Medulla oblongata (tissue), 1 donor: ENCODE measurements at regions not wholly inside any gene's neighbourhood (a gene's known extent, or its start where the extent isn't known, plus 50 kb on each side); places are given as distances from the start of the nearest gene placed in this dataset.
"Not testable (repeated sequence)": the region's sequence is repeated elsewhere in the genome, so short reads cannot be mapped to it uniquely, and the experiment has no call there.

Experiments
- DNase-seq: peaks from one replicate; pipeline ENCODE4 v3.0.0-alpha.2; 2015; ENCODE audit errors: extremely low spot score

DNA sequence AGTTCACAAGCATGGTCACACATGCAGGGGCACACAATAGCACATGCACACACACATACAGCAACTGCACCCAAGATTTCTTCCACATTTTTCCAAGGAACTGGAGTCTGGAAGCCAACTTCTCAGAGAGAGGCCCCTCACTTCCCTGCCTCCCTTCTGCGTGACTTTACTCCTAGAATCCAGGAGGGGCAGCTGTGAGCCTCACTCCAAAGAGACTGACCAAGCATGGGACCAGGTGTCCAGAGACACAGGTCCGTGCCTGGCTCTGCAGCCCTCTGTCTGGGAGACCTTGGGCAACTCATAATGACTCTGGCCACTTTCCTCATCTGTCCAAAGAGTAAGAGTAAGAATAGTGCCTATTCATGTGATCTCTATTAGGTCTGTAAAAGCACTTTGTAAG is 104.7 kb upstream of the TMEM132E start:
- DNase-seq, result no peak

DNA sequence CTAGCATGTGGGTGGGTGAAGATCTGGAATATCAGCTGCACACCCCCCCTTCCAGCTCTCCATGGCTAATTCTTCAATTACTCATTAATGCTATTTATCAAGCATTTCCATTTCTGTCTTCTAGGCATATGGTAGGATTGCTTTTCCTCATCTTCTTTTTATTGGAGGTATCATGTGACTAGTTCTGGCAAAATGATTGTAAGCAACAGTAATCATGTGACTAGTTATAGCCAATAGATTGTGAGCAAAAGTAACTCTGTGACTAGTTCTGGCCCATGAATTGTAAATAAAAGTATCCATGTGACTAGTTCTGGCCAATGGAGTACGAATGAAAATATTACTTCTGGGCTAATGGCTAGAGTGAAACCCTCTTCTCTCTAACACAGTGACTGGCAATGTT is 107.0 kb upstream of the TMEM132E start:
- DNase-seq, result no peak

DNA sequence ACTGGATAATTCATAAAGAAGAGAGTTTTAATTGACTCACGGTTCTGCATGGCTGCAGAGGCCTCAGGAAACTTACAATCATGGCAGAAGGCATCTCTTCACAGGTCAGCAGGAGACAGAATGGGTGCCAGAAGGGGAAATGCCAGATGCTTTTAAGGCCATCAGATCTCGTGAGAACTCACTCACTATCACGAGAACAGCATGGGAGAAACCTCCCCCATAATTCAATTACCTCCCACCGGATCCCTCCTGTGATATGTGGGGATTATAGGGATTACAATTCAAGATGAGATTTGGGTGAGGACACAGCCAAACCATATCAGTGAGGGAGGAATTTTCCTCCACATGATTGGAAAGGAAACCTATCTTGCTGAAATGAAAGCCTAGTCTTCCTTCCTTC is 108.1 kb upstream of the TMEM132E start:
- DNase-seq, result not testable (repeated sequence)

DNA sequence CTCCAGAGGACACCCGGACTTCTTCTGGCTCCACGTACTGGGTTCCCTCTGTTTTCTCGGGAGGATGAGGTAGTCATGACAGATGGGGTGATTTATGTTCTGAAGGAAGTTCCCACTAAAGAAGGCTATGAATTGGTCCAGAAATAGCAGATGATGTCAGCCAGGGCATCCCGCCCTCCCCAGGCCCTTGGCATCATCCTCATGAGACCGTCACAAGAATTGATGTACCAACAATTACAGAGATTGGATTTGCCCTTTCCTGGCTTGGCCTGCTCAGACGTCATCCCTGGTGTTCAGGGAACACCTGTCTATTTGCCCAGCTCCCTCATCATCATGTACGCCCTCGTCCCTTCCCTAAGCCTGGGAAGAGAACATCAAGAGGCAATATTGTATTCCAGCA is 102.8 kb upstream of the CCL1 start:
- DNase-seq, result no peak

- DNase-seq, result no peak
Measured at GRCh38 chr17:34464812-34465211, 101.8 kb upstream of the CCL1 start.

DNA sequence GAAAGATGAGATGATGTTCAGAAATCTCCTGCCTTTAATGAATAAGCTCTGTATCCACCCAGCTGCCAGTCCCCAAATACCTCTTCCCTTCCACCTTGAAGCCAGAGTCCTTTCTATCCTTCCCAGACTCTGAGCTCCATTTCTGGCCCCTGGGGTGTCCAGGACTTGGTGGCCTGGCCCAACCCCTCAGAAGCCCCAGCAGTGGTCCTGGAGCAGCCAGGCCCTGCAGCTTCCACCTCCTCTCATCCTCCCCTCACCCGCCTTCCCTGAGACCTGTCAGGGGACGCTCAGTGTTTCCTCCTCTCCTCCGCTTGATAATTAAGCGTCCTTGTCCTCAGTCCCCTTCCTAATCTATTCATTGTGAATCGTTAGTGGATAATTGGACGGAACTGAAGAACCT is 95.2 kb upstream of the CCL1 start:
- DNase-seq, result no peak

DNA sequence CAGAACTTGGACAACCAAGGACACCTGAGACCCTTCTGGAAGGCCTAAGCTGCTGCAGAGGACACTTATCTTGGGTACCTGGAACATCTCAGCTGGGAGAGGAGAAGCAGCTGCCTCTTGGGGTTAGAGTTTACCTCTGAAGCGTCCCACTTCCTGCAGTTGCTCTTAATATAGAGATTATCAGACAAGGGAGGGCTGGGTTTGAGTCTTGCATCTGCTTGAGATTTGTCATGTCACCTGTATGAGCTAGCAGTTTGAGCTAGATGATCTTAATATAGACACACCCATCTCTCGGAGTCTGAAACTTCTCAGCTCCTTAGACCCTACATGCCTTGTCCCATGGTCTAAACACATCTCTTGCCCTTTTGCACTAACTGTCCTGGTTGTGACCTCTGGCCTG is 93.1 kb upstream of the CCL1 start:
- DNase-seq, result no peak

DNA sequence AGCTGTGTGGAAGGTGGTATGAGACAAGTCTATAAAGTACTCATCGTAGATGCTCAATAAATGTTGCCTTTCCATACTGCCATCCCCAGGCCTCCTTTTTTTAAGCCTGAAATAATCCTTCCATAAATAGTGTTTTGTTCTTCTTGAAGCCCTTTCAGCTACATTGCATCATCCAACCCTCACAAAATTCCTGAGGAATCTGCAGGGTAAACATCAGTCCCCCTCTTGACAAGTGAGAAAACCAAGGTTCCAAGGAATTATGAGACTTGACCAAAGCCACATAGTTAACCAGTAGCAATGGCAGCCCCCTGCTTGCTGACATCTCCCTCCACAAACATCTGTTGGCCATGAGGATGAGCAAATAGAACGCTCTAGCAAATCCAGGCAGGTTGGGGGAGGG is 89.7 kb upstream of the CCL1 start:
- no peak for DNase-seq

GRCh38 chr17:34451313-34451712 is 88.3 kb upstream of the CCL1 start:
- no peak for DNase-seq

- no peak for DNase-seq
Measured at GRCh38 chr17:34447406-34447805, 84.4 kb upstream of the CCL1 start.

GRCh38 chr17:34445101-34445500 is 82.1 kb upstream of the CCL1 start:
- no peak for DNase-seq

- no peak for DNase-seq
Measured at GRCh38 chr17:34443619-34444469, 80.8 kb upstream of the CCL1 start.

- DNase-seq, result no peak
Measured at GRCh38 chr17:34442387-34443111, 79.5 kb upstream of the CCL1 start.

- no peak for DNase-seq
Measured at GRCh38 chr17:34437188-34437587, 74.2 kb upstream of the CCL1 start.

DNA sequence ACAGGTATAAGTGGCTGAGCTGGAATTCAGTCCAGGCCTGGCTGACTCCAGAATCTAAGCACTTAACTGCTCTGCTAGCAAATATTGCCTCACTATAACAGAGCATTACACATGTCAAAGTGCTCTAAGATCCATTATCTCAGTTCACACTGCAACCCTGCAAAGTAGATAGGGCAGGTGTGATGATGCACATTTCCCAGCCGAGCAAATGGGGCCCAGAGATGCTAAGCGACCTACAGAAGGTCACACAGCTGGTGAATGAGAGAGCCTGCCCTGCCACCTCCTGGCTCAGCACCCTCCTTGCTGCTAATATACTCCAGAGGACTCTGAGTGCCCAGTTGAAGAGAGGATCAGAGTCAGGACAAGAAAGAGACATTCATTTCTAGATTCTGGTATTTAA is 73.6 kb upstream of the CCL1 start:
- no peak for DNase-seq

- DNase-seq, result no peak
Measured at GRCh38 chr17:34435182-34435928, 72.3 kb upstream of the CCL1 start.

- DNase-seq, result peak; percentile 81
Measured at GRCh38 chr17:34434052-34434451, 71.0 kb upstream of the CCL1 start.

DNA sequence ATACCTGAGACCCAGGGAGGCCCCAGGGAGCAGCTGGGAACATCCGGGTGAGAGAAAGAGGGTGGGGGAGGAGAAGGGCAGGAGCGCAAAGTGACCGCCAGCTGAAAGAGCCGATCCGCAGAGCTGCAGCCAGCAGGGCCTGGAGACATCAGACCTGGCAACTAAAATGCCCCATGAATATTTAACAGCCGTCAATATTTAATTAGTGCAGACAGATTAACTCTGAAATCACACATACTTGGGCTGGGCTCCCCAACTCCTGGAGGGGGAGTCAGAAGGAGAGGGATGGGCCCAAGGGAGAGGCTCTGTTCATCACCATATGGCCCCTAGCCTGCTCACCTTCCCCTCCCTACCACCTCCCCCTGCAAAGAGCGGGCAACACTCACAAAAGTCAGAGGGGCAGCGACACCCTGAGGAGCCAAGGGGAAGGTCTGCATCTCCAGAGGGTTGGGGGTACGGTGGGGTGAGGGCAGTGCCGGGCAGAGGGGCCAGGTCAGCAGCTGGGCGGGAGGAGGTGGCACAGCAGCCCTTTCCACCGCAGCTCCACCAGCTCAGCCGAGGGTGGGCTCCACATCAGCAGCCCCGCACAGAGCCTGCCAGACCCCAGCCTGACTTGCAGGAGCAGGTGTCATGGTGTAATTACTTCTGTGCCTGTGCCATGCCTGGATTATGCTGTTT is 61.9 kb upstream of the CCL1 start:
- DNase-seq, result no peak

DNA sequence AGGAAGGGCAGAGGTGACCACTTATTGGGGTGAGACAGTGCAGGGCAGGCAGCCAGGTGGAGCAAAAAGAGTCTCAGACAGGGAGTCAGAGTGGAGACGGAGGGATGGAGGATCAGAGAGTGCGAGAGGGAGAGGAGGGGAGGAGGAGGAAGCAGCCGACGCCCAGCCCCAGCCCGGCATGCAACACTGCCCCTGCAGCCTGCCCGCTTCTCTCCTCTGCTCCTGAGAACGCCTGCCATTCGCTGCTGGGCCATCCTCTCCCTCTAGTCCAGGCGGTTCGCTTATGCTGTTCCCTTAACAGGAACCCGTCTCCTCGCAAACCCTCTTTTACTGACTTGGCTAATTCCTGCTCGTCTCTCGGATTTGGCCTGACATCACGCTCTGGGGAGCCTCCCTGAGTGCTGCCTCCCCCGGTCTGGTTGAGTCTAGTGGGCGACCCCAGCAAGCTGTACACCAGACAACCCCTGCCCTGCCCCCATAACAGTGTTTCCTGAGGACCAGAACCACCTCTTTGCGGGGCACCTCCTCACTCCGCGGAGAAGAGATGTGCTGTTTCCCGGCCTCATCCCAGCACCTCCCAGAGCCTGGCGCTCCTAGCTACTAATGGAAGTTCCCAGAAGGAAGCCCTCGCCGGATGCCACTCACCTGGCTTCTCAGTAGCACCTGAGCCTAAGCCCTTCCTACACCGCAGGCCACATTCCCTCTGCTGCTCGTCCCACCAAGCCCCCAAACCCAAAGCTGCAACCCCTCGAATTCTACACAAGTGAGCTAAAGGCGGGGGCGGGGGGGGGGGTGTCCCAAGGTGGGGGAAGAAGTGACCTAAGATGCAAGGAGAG is 61.2 kb upstream of the CCL1 start:
- no peak for DNase-seq

GRCh38 chr17:34423315-34423714 is 60.3 kb upstream of the CCL1 start:
- not testable (repeated sequence) for DNase-seq

- DNase-seq, result no peak
Measured at GRCh38 chr17:34420900-34421299, 57.9 kb upstream of the CCL1 start.
